PC-3 (cell line): ENCODE measurements at regions not wholly inside any gene's neighbourhood (a gene's known extent, or its start where the extent isn't known, plus 50 kb on each side); places are given as distances from the start of the nearest gene placed in this dataset.

ENCODE experiments used
- CTCF ChIP-seq: fragments of 300-600 bp; sonication (generic); conservative IDR thresholded peaks from 2 replicates; pipeline ENCODE4 v1.5.1; 2017; ENCODE audit warnings: antibody characterized with exemption, low read depth, mild to moderate bottlenecking, low read length
- EZH2 ChIP-seq: fragments of 300-600 bp; sonication (generic); IDR thresholded peaks from one replicate; pipeline ENCODE4 v1.6.1; 2017; ENCODE audit warnings: antibody characterized with exemption, mild to moderate bottlenecking, low read length; ENCODE audit not compliant: unreplicated experiment

DNA sequence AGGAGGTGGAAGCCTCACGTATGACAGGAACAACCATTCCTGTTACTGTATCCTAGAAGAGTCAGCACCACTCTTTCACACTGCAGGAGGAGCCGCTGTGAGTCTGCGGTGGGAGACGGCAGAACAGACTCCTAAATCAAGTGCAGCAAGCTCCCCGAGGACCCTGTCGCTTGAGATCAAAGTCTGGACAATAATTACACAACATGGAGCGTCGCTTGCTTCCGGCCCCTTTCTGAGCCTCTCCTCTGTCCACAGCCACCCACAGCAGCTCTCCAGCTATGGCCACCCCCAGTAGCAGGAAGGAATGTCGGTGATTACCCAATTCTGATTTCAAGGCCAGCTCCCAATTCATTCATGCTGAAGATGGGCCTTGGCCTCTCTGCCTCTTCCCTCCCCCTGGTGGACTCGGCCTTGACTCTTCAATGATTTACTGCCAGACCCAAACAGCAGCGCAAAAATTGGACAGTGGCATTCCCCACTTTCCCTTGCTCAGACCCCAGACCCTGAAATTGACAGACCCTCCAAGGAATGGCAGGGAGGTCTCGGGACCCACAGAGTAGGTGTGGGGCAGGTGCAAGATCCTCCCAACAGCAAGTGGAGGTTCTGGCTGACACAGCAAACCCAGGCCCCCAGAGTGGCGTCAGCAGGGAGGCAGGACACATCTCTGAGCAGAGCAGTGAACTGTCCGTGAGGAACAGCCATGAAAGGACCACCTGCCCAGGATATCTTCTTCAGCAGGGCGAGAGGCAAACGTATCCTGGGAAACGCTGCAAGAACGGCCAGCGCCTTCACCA, 272.7 kb upstream of the DIO3 start:
- TF ChIP-seq CTCF (no peak), EZH2 (no peak)
